ENCODE measurements at regions not wholly inside any gene's neighbourhood (a gene's known extent, or its start where the extent isn't known, plus 50 kb on each side); places are given as distances from the start of the nearest gene placed in this dataset.

DNA sequence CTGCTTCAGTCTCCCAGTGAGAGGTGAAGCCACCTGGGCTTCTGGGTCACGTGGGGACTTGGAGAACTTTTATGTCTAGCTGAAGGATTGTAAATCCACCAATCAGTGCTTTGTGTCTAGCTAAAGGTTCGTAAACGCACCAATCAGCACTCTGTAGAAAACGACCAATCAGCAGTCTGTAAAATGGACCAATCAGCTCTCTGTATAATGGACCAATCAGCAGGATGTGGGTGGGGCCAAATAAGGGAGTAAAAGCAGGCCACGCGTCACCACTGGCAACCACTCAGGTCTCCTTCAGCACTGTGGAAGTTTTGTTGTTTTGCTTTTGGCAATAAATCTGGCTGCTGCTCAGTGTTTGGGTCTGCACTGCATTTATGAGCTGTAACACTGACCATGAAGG is 69.1 kb upstream of the NREP start:
- TF ChIP-seq CTCF (IDR thresholded peaks at IDR 0.05) (no peak), EP300 (IDR thresholded peaks at IDR 0.05) (no peak)
